Left ventricle myocardium inferior (tissue), 1 donor: ENCODE measurements at regions not wholly inside any gene's neighbourhood (a gene's known extent, or its start where the extent isn't known, plus 50 kb on each side); places are given as distances from the start of the nearest gene placed in this dataset.

Experiments
- DNase-seq: peaks from one replicate; pipeline ENCODE4 v3.0.0-alpha.2; 2020
- H3K27ac ChIP-seq: fragments of 200-600 bp; replicated peaks from 2 replicates; pipeline ENCODE4 v1.8.0; 2021
- H3K27me3 ChIP-seq: fragments of 200-600 bp; 2 replicates; pipeline ENCODE4 v1.8.0; 2021; ENCODE audit warnings: low read depth
- H3K36me3 ChIP-seq: fragments of 200-600 bp; 2 replicates; pipeline ENCODE4 v1.8.0; 2021
- H3K4me1 ChIP-seq: fragments of 200-600 bp; 2 replicates; pipeline ENCODE4 v1.8.0; 2021
- H3K4me3 ChIP-seq: fragments of 200-600 bp; 2 replicates; pipeline ENCODE4 v1.8.0; 2021; ENCODE audit warnings: mild to moderate bottlenecking, moderate library complexity
- H3K9me3 ChIP-seq: fragments of 200-600 bp; replicated peaks from 2 replicates; pipeline ENCODE4 v1.8.0; 2021
- CTCF ChIP-seq: fragments of 200-600 bp; IDR thresholded peaks from 2 replicates; pipeline ENCODE4 v1.8.0; 2021; ENCODE audit warnings: antibody characterized with exemption, mild to moderate bottlenecking, borderline replicate concordance
- intact Hi-C: fragments of 100-400 bp; cut with micrococcal nuclease; formaldehyde crosslinking; loops from one replicate; pipeline ENCODE4 v1.11.0; 2022
- donor health status: DM: no; HTN: yes; CAD: no; lungs with severe emphysema.

- H3K36me3 ChIP-seq: no peaks in the 10 kb centered on the region
- intact Hi-C loops: no loop called here
- H3K9me3 ChIP-seq: no peaks in the 10 kb centered on the region
- no peak overlapping the region for H3K27ac ChIP-seq
- no peak overlapping the region for H3K4me3 ChIP-seq
- H3K27me3 ChIP-seq: no peaks in the 10 kb centered on the region
- H3K4me1 ChIP-seq: peaks cover 12% of the 10 kb centered on the region
- DNase-seq: no peak
- no peak for TF ChIP-seq CTCF
These were observed 133.2 kb downstream of the LARP7 start for GRCh38 chr4:112770114-112770513.

- Histone ChIP-seq H3K4me3 (no peak overlapping the region), H3K4me1 (peaks cover 7% of the 10 kb centered on the region), H3K27me3 (no peaks in the 10 kb centered on the region), H3K36me3 (no peaks in the 10 kb centered on the region), H3K27ac (no peak overlapping the region), H3K9me3 (no peaks in the 10 kb centered on the region)
- intact Hi-C loops: no loop called here
- TF ChIP-seq CTCF: no peak
- DNase-seq: no peak
These were observed 138.9 kb downstream of the LARP7 start for GRCh38 chr4:112775801-112776200.

GRCh38 chr4:112776535-112776934 is 139.6 kb downstream of the LARP7 start:
- intact Hi-C loops: no loop called here

GRCh38 chr4:112778520-112778919 is 141.6 kb downstream of the LARP7 start:
- TF ChIP-seq CTCF: no peak
- no peak for DNase-seq
- H3K4me3 ChIP-seq: no peak overlapping the region
- intact Hi-C loops: no loop called here
- H3K27me3 ChIP-seq: no peaks in the 10 kb centered on the region
- H3K27ac ChIP-seq: no peak overlapping the region
- H3K4me1 ChIP-seq: no peaks in the 10 kb centered on the region
- H3K36me3 ChIP-seq: no peaks in the 10 kb centered on the region
- H3K9me3 ChIP-seq: no peaks in the 10 kb centered on the region

More at GRCh38 chr4:112776535-112776934, 139.6 kb downstream of the LARP7 start:
- Histone ChIP-seq H3K27ac (no peak overlapping the region), H3K4me3 (no peak overlapping the region), H3K4me1 (peaks cover 7% of the 10 kb centered on the region), H3K27me3 (no peaks in the 10 kb centered on the region), H3K9me3 (no peaks in the 10 kb centered on the region), H3K36me3 (no peaks in the 10 kb centered on the region)
- no peak for TF ChIP-seq CTCF
- DNase-seq: no peak

GRCh38 chr4:112793033-112793432 is 156.1 kb downstream of the LARP7 start:
- intact Hi-C loops: no loop called here
- DNase-seq: no peak
- no peaks in the 10 kb centered on the region for H3K36me3 ChIP-seq
- H3K27ac ChIP-seq: no peak overlapping the region
- no peaks in the 10 kb centered on the region for H3K9me3 ChIP-seq
- no peaks in the 10 kb centered on the region for H3K27me3 ChIP-seq
- H3K4me1 ChIP-seq: no peaks in the 10 kb centered on the region
- no peak for TF ChIP-seq CTCF
- H3K4me3 ChIP-seq: no peak overlapping the region

- Histone ChIP-seq H3K27me3 (no peaks in the 10 kb centered on the region), H3K27ac (no peak overlapping the region), H3K9me3 (no peaks in the 10 kb centered on the region), H3K4me3 (no peak overlapping the region), H3K4me1 (peaks cover 12% of the 10 kb centered on the region), H3K36me3 (no peaks in the 10 kb centered on the region)
- DNase-seq: no peak
- intact Hi-C loops: no loop called here
- TF ChIP-seq CTCF: no peak
These were observed 163.1 kb downstream of the LARP7 start for GRCh38 chr4:112800001-112800400.
